Cardiac muscle cell (in vitro differentiated cells and primary cell): ENCODE measurements at regions not wholly inside any gene's neighbourhood (a gene's known extent, or its start where the extent isn't known, plus 50 kb on each side); places are given as distances from the start of the nearest gene placed in this dataset.

Experiments
- DNase-seq, 2 donors: peaks; one replicate each; pipeline versions ENCODE4 v3.0.0 to v3.0.0-alpha.2; 2010 to 2017; ENCODE audit warnings: low read depth in 1 of 2, low spot score in 1 of 2
- H3K27ac ChIP-seq: fragments of 200-600 bp; sonication (generic); 2 replicates; pipeline ENCODE4 v1.5.1; 2016
- H3K27me3 ChIP-seq: fragments of 200-600 bp; sonication (generic); 2 replicates; pipeline ENCODE4 v1.6.0; 2016; ENCODE audit warnings: control low read depth
- H3K36me3 ChIP-seq: fragments of 200-600 bp; sonication (generic); 2 replicates; pipeline ENCODE4 v1.5.1; 2016; ENCODE audit warnings: control low read depth
- H3K4me1 ChIP-seq: fragments of 200-600 bp; sonication (generic); 2 replicates; pipeline ENCODE4 v1.8.1; 2017; ENCODE audit warnings: low read depth, mild to moderate bottlenecking, mixed run types
- H3K4me3 ChIP-seq: fragments of 200-600 bp; sonication (generic); 2 replicates; pipeline ENCODE4 v1.5.1; 2016; ENCODE audit warnings: mild to moderate bottlenecking
- H3K9me3 ChIP-seq: fragments of 200-600 bp; sonication (generic); 2 replicates; pipeline ENCODE4 v1.5.1; 2017; ENCODE audit warnings: low read depth, mild to moderate bottlenecking, control low read depth
- CTCF ChIP-seq: IDR thresholded peaks from 2 replicates; pipeline ENCODE4 v1.5.1; 2012; ENCODE audit warnings: low read depth, mild to moderate bottlenecking, low read length

DNA sequence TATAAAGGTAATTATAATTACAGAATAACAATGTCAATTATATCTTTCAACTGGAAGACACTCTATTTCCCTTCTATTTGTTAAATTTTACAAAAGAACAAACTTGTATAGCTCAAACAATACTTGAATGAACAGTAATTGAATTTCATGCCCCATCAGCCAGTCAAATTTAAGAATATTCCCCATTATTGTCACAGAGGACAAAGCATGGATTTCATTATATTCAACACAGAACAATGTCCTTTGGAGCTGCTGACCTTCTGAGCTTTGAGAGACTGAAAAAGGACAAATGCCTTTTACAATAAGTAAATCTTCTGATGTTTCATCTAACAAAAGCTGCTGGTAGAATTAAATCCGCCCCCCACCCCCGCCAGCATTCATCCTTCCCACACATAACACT, 187.5 kb upstream of the MC4R start:
- DNase-seq = no peak
- TF ChIP-seq CTCF = no peak
- no peak overlapping the region for H3K27ac ChIP-seq
- H3K27me3 ChIP-seq = no peaks in the 10 kb centered on the region
- no peaks in the 10 kb centered on the region for H3K9me3 ChIP-seq
- H3K4me3 ChIP-seq = no peak overlapping the region
- no peaks in the 10 kb centered on the region for H3K36me3 ChIP-seq
- no peaks in the 10 kb centered on the region for H3K4me1 ChIP-seq

GRCh38 chr18:60563082-60563481, 190.5 kb upstream of the MC4R start:
- no peak overlapping the region for H3K27ac ChIP-seq
- no peak for DNase-seq
- no peaks in the 10 kb centered on the region for H3K9me3 ChIP-seq
- H3K27me3 ChIP-seq = no peaks in the 10 kb centered on the region
- H3K36me3 ChIP-seq = no peaks in the 10 kb centered on the region
- TF ChIP-seq CTCF = no peak
- no peak overlapping the region for H3K4me3 ChIP-seq
- no peaks in the 10 kb centered on the region for H3K4me1 ChIP-seq

GRCh38 chr18:60568220-60568619, 195.6 kb upstream of the MC4R start:
- Histone ChIP-seq H3K4me3 (no peak overlapping the region), H3K36me3 (no peaks in the 10 kb centered on the region), H3K9me3 (no peaks in the 10 kb centered on the region), H3K27me3 (no peaks in the 10 kb centered on the region), H3K27ac (no peak overlapping the region), H3K4me1 (no peaks in the 10 kb centered on the region)
- TF ChIP-seq CTCF = no peak
- DNase-seq = no peak

DNA sequence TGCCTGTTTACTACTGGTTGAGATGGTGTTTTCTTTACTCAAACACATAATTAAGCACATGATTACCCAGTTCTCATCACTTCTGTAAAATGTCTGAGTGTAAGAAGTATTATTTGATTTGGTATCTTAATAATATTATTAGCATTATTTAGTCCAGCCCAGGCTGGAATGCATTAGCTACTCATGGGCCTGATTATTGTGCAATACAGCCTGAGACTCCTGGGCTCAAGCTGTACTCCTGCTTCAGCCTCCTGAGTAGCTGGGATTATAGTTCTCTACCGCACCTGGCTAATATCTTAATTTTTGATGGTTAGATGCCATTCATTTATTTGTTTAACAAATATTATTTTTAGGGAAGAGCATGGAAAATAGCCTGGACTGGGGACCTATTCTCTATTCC, 197.6 kb upstream of the MC4R start:
- Histone ChIP-seq H3K4me3 (no peak overlapping the region), H3K4me1 (no peaks in the 10 kb centered on the region), H3K9me3 (no peaks in the 10 kb centered on the region), H3K36me3 (no peaks in the 10 kb centered on the region), H3K27ac (no peak overlapping the region), H3K27me3 (no peaks in the 10 kb centered on the region)
- DNase-seq = no peak
- TF ChIP-seq CTCF = no peak

GRCh38 chr18:60577457-60577856, 204.9 kb upstream of the MC4R start:
- no peak for DNase-seq

More at GRCh38 chr18:60577457-60577856, 204.9 kb upstream of the MC4R start:
- H3K27me3 ChIP-seq = no peaks in the 10 kb centered on the region
- H3K36me3 ChIP-seq = no peaks in the 10 kb centered on the region
- H3K9me3 ChIP-seq = no peaks in the 10 kb centered on the region
- no peak overlapping the region for H3K27ac ChIP-seq
- no peak overlapping the region for H3K4me3 ChIP-seq
- no peak for TF ChIP-seq CTCF
- no peaks in the 10 kb centered on the region for H3K4me1 ChIP-seq
